HFF-Myc (cell line): ENCODE measurements at regions not wholly inside any gene's neighbourhood (a gene's known extent, or its start where the extent isn't known, plus 50 kb on each side); places are given as distances from the start of the nearest gene placed in this dataset.

Experiments
- DNase-seq: peaks from one replicate; pipeline ENCODE4 v3.0.0-alpha.2; 2011; ENCODE audit warnings: low read depth; ENCODE audit errors: extremely low read depth
- H3K4me3 ChIP-seq: replicated peaks from 2 replicates; pipeline ENCODE4 v1.5.1; 2011; ENCODE audit warnings: low read depth, mild to moderate bottlenecking, control low read depth, low read length
- TF ChIP-seq, protein P1 (sequence below): IDR thresholded peaks from 2 replicates; pipeline ENCODE4 v1.5.1; 2012; ENCODE audit warnings: mild to moderate bottlenecking, low read depth, low read length, control low read depth; ENCODE audit errors: missing control alignments

DNA sequence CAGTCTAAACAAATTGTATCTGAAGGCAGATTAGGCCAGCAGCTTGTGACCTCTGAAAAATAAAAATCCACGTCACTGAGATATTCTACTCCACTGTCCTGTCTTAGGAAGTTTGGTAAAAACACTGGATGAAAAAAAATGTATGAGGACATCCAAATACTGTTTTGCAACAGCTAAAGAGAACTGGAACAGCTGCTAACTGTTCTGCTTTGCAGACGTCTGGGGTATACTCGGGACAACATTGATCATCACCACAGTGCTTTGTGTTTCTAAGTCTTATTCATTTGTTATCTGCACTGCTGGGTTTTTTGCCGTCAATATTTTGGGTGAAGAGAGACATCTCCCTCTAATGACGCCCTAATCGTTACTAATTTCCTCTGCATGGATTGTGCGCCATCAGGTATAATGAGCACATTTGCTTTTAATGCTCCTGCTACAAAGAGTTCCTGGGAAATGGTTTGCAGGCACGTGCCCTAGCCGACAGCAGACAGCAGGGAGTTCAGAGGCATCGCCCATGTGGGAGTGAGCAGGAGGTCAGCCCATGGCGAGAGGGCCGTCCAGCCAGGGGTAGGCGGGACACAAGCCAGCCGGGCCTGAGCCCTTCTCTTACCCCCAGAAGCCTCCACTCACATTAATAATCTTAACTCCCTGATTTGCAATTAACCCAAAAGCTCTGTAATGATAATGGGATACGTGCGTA lies 87.0 kb downstream of the CBLN1 start:
- no peak for DNase-seq
- TF ChIP-seq, protein P1, sequence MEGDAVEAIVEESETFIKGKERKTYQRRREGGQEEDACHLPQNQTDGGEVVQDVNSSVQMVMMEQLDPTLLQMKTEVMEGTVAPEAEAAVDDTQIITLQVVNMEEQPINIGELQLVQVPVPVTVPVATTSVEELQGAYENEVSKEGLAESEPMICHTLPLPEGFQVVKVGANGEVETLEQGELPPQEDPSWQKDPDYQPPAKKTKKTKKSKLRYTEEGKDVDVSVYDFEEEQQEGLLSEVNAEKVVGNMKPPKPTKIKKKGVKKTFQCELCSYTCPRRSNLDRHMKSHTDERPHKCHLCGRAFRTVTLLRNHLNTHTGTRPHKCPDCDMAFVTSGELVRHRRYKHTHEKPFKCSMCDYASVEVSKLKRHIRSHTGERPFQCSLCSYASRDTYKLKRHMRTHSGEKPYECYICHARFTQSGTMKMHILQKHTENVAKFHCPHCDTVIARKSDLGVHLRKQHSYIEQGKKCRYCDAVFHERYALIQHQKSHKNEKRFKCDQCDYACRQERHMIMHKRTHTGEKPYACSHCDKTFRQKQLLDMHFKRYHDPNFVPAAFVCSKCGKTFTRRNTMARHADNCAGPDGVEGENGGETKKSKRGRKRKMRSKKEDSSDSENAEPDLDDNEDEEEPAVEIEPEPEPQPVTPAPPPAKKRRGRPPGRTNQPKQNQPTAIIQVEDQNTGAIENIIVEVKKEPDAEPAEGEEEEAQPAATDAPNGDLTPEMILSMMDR: no peak

DNA sequence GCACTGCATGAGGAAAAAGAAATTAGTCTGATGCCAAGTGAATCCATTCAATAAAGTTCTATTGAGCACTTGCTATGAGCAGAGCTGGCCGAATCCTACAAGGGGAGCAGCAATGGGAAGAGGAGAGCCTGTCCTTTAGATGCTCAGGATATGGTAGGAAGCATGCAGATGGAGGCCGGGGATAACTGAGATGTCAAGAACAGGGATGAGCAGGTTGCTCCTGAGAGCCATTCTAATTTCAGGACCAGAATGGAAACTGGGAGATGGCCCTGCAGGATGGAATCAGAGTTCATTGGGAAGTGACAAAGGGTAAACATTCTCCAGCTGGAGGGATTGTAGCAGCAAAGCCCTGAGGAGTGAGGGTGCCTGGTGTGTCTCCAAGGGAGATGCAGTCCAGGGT lies 88.0 kb downstream of the CBLN1 start:
- no peak for DNase-seq
- TF ChIP-seq, protein P1: no peak
- no peak overlapping the region for H3K4me3 ChIP-seq

More for the DNA sequence above, 87.0 kb downstream of the CBLN1 start:
- H3K4me3 ChIP-seq: no peak overlapping the region

DNA sequence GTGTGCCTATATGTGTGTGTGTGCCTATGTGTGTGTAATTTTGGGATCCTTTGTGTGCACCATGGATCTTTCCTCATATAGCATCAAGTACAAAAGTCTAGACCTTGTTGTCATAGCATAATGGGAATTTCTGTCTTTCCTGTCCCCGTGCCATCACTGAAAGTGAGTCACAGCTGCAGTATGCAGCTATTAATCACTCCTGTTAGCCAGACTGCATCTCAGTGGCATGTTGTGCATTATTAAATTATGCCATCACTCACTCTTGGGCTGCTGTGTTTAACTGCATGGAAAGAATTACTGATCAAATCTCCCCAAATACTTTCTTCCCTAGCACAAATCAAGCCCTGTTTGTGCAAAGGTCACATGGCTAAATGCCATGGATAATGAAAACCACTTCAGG lies 92.4 kb downstream of the CBLN1 start:
- no peak overlapping the region for H3K4me3 ChIP-seq
- TF ChIP-seq, protein P1: no peak
- DNase-seq: no peak

DNA sequence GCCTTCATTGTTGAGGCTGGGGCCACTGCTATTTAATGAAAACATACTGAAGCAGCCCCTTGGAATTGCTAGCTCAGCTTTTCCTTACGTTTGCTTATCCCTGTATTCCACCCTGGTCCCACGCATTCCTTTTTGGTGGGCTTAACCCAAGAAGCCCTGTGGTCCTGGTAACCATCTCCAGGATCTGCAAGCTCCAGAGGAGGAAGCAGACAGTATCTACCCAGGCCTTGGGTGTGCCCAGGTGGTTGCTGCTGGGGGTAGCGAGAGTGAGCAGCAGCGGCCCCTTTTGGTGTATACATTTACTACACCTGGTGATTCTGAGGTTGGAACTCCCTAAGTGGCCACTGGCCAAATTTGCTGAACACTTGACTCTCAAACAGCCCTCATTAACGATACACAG lies 97.7 kb downstream of the CBLN1 start:
- TF ChIP-seq, protein P1: peak; percentile 36
- peak; percentile 0 for DNase-seq
- H3K4me3 ChIP-seq: no peak overlapping the region

DNA sequence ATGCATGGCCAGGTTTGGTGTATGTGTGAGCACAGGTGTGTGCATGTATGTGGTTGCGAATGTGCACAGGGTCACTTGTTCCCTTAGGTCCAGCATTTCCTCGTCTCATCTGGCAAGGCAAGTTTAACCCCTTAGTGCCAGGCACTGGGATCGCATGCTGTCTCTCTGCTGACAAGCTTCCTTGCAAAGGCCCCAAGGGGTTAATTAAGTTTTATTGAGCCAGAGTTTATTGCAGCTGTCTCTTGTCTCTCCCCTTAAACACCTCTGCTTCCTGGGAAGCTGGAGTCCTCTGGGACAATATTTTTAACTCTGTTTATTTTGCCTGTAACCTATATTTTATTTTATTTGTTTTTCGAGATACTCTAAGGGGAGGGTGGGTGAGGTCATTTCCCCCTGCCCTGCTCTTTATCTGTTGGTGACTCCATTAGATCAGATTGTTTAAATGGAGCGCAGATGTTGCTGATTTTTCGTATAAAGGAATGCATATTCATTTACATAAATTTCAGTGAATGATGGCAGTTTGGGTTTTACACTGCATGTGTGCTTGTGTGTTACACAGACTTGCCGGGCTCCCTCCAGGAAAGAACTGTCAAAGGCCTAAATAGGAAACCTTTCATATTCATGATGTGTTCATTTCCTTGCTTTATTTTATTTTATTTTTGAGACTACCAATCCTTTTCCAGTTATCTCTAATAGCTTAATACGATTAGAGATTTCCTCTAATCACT lies 99.7 kb downstream of the CBLN1 start:
- TF ChIP-seq, protein P1: no peak
- H3K4me3 ChIP-seq: no peak overlapping the region
- no peak for DNase-seq

DNA sequence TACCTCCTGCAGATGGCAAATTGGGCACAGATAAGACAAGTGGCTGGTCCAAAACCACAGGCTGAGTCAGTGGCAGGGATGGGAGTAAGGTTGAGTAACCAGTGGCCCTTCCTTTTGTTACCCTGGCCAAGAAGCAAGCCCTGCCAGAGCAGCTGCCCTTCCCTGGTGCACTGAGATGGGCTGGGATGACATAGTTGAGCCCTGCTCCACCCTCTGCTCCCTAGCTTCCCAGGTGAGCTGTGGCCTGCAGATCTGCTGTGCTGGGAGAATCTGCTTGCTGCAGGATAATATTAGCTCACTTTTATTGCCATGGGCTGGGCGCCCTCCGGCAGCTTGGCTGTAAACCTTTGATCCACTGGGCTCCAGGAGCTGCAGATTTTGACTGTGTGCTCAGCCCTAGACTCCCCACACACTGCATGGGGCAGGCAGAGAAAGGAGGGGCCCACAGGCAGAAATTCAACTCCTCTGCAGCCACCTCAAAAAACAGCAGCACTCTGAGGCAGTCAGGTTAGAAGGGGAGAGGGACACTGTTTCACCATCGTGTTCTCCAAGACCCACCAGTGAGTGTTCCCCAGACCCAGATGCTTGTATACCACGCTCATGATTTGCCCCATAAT lies 101.8 kb downstream of the CBLN1 start:
- H3K4me3 ChIP-seq: no peak overlapping the region
- TF ChIP-seq, protein P1: no peak
- no peak for DNase-seq
